COLO668 (cell line): ENCODE measurements at regions not wholly inside any gene's neighbourhood (a gene's known extent, or its start where the extent isn't known, plus 50 kb on each side); places are given as distances from the start of the nearest gene placed in this dataset.

Experiments used
- DNase-seq: peaks from one replicate; lab custom pipeline; 2025; ENCODE audit not compliant: unreplicated experiment; lab: John Stamatoyannopoulos, UW

GRCh38 chr5:71864730-71865601, 145.9 kb downstream of the CARTPT start:
- DNase-seq = no peak

DNA sequence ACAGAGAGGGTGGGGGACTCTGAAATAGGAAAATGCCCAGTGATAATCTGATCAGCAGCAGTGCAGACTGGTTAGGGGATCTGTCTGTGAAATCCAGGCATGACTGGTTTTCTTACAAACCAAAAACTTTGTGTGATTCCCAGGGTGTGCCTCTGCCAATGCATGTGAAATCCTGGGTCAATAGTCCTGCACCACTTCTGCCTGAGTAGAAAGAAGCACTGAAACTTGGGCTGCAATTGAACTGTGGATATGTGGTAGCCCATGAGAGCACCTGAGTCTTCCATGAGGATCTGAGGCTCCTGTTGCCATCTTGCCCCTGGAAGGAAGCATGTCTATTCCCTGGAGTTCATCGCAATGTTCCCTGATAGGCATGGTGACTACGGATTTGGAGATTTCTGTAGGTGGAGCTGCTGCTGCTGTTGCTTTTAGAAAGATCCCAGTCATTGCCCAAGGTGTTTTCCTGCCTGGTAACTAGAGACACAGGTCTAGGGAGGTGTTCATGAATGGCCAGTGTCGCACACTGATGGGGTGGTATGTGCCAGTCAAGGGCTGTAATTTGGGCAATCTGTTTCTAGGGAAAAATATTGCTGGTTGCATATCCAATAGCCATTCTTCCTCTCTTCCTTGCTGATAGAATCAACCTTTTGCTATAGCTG, 146.7 kb downstream of the CARTPT start:
- no peak for DNase-seq

DNA sequence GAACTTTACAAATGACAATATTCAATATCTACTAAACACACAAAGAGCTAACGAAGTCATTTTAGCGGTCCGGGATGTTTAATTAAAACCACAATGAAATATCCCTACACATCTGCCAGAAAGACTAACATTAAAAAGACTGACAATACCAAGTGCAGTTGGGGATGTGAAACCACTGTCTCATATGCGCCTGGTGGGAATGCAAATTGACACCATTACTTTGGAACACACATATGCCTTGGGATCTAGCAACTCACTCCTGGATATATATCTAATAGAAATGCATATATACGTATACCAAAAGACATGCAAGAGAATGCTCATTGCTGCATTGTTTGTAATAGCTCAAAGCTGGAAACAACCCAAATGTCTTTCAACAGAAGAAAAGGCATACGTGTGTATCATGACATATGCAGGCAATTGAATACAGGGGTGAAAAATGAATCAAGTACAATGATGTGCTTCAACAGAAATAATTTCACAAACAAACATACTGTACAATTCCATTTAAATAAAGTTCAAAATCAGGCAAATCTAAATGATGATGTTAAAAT, 153.3 kb downstream of the CARTPT start:
- DNase-seq = no peak

DNA sequence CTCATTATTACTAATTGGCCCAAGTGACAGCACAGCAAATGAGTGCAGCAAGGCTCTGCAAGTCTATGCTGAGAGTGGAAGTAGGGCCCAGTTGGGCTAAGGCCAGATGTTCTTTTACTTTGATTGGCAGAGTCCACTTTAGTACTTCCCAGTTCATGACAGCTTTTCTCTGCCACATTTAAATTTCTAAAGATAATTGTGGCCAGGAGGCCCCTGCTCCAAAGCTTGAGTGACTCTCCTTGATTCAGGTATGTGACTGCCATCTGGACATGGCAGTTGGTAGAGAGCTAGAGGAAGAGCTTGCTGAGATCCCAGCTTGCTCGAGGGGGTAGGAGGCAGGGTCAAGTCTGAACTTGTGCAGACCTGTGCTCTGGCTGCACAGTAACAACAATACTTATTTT, 154.1 kb downstream of the CARTPT start:
- peak; percentile 5 for DNase-seq

DNA sequence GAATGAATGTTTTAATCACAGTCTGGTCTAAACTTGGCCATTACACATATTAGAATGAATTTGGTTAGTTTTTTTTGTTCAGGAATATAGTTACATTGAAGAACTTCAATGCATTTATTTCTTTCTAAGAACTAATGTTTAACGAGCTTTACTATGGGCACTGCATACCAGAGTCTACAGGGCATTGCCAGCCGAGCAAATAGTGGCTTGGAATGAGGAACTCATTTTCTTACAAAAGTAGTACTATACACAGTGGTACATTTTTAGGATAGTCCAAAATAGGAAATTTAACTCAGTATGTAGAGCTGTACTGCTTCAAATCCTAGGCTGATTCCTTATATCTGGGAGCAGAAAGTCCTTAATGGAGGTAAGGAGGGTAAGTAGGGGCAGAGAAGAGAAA, 155.4 kb downstream of the CARTPT start:
- no peak for DNase-seq

GRCh38 chr5:71877511-71877910, 158.4 kb downstream of the CARTPT start:
- no peak for DNase-seq

DNA sequence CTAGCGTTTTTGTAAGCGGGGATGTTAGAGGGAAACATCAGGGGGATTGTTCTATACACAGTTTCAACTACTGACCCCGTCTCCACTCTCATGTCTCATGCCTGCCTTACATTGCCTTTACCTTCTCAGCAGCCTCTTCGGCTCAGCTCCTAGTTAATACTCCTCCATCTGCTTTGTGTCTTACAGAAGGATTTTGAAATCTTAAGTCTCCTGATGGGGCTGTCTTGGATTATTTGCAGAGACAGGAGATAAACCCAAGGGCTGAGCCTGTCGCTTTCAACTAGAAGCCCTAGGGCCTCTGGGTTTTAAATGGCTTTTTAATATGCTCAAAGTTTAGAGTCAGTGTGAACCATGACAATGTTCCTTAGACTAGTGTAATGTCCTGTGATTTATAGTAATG, 161.5 kb downstream of the CARTPT start:
- DNase-seq = no peak

GRCh38 chr5:71882826-71883741, 164.0 kb downstream of the CARTPT start:
- DNase-seq = peak; percentile 19

DNA sequence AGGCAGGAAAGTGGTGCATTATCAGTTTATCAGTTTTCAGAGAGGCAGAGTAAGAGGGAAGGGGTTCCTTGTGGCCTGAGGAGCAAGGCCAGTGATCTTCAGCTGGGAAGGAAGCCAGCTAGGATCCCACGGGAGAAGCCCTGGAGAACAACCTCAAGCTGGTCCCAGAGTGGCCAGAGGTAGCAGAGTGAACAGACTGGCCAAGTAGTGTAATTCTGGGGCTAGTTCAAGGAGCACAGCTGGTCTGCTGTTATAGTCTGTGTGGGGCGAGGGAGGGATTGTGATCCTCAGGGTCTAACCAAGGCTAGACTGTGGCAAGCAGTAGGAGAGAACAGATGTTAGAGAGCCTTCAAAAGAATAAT, 164.6 kb downstream of the CARTPT start:
- no peak for DNase-seq

GRCh38 chr5:71884926-71885325, 165.9 kb downstream of the CARTPT start:
- DNase-seq = no peak

DNA sequence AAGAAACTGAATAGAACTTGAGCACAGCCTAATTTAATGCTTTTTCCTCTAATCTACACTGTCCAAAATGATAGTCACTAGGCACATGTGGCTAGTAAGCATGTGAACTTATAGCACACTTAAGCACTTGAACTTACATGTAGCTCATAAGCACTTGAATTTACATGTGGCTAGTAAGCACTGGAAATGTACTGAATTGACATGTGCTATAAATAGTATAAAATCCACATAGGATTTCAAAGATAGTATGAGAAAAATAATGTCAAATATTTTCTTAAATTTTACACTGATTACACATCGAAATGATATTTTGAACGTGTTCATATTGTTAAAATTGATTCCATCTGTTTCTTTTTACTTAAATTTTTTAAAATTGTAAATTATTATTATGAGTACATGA, 167.3 kb downstream of the CARTPT start:
- no peak for DNase-seq

- DNase-seq = no peak
Measured at GRCh38 chr5:71887680-71888079, 168.6 kb downstream of the CARTPT start.

- DNase-seq = no peak
Measured at GRCh38 chr5:71891406-71891805, 172.3 kb downstream of the CARTPT start.

DNA sequence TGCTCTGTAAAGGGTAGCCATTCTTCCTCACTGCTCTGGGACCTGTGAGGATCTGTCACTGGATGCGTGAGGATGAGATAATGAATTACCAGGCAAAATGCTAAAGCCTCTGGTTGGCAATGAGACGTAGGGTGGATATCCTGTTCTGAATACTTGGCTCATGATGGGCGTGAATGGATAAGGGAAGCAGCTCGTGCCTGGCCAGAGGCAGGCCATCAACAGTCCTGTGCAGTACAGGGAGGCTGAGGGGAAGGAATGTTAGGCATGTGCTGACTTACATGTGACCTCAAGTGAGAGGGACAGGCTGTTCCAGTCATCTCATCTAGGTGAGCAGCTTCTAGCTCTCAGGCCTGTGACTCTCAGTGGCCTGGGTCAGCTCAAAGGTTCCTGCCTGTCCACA, 172.8 kb downstream of the CARTPT start:
- DNase-seq = no peak

GRCh38 chr5:71892641-71893365, 173.7 kb downstream of the CARTPT start:
- DNase-seq = no peak

- no peak for DNase-seq
Measured at GRCh38 chr5:71893451-71893850, 174.4 kb downstream of the CARTPT start.

DNA sequence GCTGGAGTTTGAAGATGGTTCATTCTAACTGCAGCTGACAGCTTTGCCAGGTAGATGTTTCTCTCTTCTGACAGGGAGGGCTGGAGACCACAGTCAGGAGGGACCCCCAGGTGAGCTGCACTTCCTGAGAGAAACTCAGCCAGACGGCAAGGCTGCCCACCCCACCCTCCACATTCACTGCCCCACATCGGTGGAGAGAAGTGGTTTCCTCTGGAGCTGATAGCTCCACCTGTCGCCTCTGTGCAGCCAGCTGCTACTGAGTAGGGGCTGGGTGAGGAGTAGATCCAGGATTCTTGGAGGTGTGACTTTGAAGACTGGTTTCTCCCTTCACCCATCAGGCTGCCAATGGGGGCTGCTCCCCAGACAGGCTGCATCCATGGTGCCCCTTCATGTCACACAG, 175.0 kb downstream of the CARTPT start:
- DNase-seq = no peak

DNA sequence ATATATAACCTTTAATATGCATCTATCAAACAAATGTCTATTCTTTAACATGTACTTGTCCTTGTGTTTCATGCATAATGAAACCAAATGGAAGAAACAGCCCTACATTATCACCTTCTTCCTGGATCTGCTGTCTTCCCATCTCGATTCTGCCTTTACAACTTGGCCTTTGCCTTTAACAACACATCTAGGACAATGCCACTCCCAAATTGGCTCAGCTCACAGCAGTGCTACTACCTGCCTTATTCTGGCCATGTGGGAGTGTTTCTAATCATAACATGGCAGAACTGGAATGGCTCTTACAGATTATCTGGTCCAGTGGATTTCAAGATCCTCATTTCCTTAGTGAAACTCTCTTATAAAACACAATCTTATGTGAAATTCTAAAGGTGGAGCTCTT, 176.5 kb downstream of the CARTPT start:
- DNase-seq = no peak

GRCh38 chr5:71899865-71900342, 180.8 kb downstream of the CARTPT start:
- DNase-seq = no peak

GRCh38 chr5:71903808-71904207, 184.7 kb downstream of the CARTPT start:
- DNase-seq = no peak
